HCT116 (cell line): ENCODE measurements at regions not wholly inside any gene's neighbourhood (a gene's known extent, or its start where the extent isn't known, plus 50 kb on each side); places are given as distances from the start of the nearest gene placed in this dataset.

Source experiments
- ATAC-seq: fragments of 200-7000 bp; cut with Tn5 transposase; 2 replicates; pipeline ENCODE4 v1.9.1; 2020; ENCODE audit warnings: mild to moderate bottlenecking, moderate library complexity
- BruUV-seq: library from RNA; stranded (reverse); fragments of 400-500 nt; replicated peaks from 2 replicates; lab custom pipeline; 2021; lab: Mats Ljungman, UMichigan
- CTCF ChIA-PET: fragments of 300-600 bp; sonication (Branson Sonifier 250); formaldehyde crosslinking; loops from one replicate; lab custom pipeline; 2021; ENCODE audit warnings: antibody characterized with exemption; lab: Charles Lee
- POLR2A ChIA-PET: fragments of 300-600, 350-600 bp; sonication (Branson Sonifier 250); formaldehyde crosslinking; loops from one replicate; lab custom pipeline; 2021; ENCODE audit warnings: antibody characterized with exemption; lab: Charles Lee
- RAD21 ChIA-PET, 2 experiments: fragments of 300-600 bp; sonication (Branson Sonifier 250); formaldehyde crosslinking; loops; one replicate each; lab custom pipeline; 2023; ENCODE audit warnings: low total read pairs in 2 of 2; ENCODE audit not compliant: uncharacterized antibody in 2 of 2, unreplicated experiment in 2 of 2, low non-redundant PET in 1 of 2; lab: Charles Lee
- DNase-seq: peaks from one replicate; pipeline ENCODE4 v3.0.0-alpha.2; 2010; ENCODE audit warnings: low read depth, low spot score
- H2AFZ ChIP-seq: fragments of 200-600 bp; shearing (Covaris generic), sonication (generic); 2 replicates; pipeline ENCODE4 v1.6.1; 2017; ENCODE audit warnings: low read depth, mixed run types, mixed read lengths, antibody characterized with exemption, low read length; ENCODE audit not compliant: poor library complexity, severe bottlenecking
- H3K27ac ChIP-seq: 2 replicates; pipeline ENCODE4 v1.5.1; 2012; ENCODE audit warnings: low read depth, low read length
- H3K27me3 ChIP-seq: fragments of 200-600 bp; sonication (generic); 2 replicates; pipeline ENCODE4 v1.6.1; 2016; ENCODE audit warnings: mixed run types, low read length, mixed read lengths; ENCODE audit not compliant: insufficient read depth
- H3K36me3 ChIP-seq, 2 experiments: fragments of 200-500 bp in 1 of 2; fragments of 200-600 bp in 1 of 2; sonication (Bioruptor generic) in 1 of 2; sonication (generic) in 1 of 2; 2 replicates each; pipeline versions ENCODE4 v1.5.1 to v1.6.1; 2014 to 2016; ENCODE audit warnings: low read length in 2 of 2, inconsistent platforms in 1 of 2, mixed read lengths in 1 of 2, mixed run types in 1 of 2; ENCODE audit not compliant: insufficient read depth in 2 of 2, control insufficient read depth in 1 of 2
- H3K4me1 ChIP-seq, 2 experiments: fragments of 200-600 bp in 1 of 2; sonication (generic) in 1 of 2; 2 replicates each; pipeline versions ENCODE4 v1.5.1 to v1.6.1; 2012 to 2017; ENCODE audit warnings: low read length in 2 of 2, inconsistent platforms in 1 of 2, mild to moderate bottlenecking in 1 of 2, mixed read lengths in 1 of 2, mixed run types in 1 of 2, moderate library complexity in 1 of 2; ENCODE audit not compliant: insufficient read depth in 2 of 2, control insufficient read depth in 1 of 2
- H3K4me2 ChIP-seq: fragments of 200-600 bp; sonication (generic); 2 replicates; pipeline ENCODE4 v1.6.1; 2017; ENCODE audit warnings: mixed run types, low read length, mixed read lengths
- H3K4me3 ChIP-seq, 2 experiments: fragments of 200-600 bp in 1 of 2; sonication (generic) in 1 of 2; replicated peaks in 1 of 2; 2 replicates each; pipeline ENCODE4 v1.5.1; 2011 to 2016; ENCODE audit warnings: low read length in 2 of 2, control low read depth in 1 of 2, low read depth in 1 of 2, mild to moderate bottlenecking in 1 of 2, mixed read lengths in 1 of 2, mixed run types in 1 of 2
- H3K79me2 ChIP-seq: fragments of 200-600 bp; sonication (generic); 2 replicates; pipeline ENCODE4 v1.6.1; 2017; ENCODE audit warnings: mild to moderate bottlenecking, mixed run types, low read length, moderate library complexity, mixed read lengths; ENCODE audit not compliant: insufficient read depth
- H3K9ac ChIP-seq: fragments of 200-600 bp; sonication (generic); 2 replicates; pipeline ENCODE4 v1.6.1; 2016; ENCODE audit warnings: low read length, mixed read lengths
- H3K9me2 ChIP-seq: fragments of 200-600 bp; sonication (generic), shearing (Covaris generic); 2 replicates; pipeline ENCODE4 v1.6.1; 2017; ENCODE audit warnings: mixed run types, mild to moderate bottlenecking, moderate library complexity; ENCODE audit not compliant: insufficient read depth
- H3K9me3 ChIP-seq, 2 experiments: fragments of 200-500 bp in 1 of 2; fragments of 200-600 bp in 1 of 2; sonication (Bioruptor generic) in 1 of 2; sonication (generic) in 1 of 2; 2 replicates each; pipeline ENCODE4 v1.6.1; 2014 to 2017; ENCODE audit warnings: low read length in 2 of 2, mixed read lengths in 2 of 2, inconsistent platforms in 1 of 2, low read depth in 1 of 2, mild to moderate bottlenecking in 1 of 2, mixed run types in 1 of 2, moderate library complexity in 1 of 2; ENCODE audit not compliant: control insufficient read depth in 1 of 2, insufficient read depth in 1 of 2
- H4K20me1 ChIP-seq: fragments of 200-600 bp; sonication (generic), shearing (Covaris generic); 2 replicates; pipeline ENCODE4 v1.6.1; 2017; ENCODE audit warnings: mixed run types, mild to moderate bottlenecking, moderate library complexity; ENCODE audit not compliant: insufficient read depth
- ATF3 ChIP-seq: IDR thresholded peaks from 2 replicates; pipeline ENCODE4 v1.6.1; 2012
- CBX3 ChIP-seq: IDR thresholded peaks from 2 replicates; pipeline ENCODE4 v1.6.1; 2012; ENCODE audit warnings: low read depth
- CEBPB ChIP-seq: IDR thresholded peaks from 2 replicates; pipeline ENCODE4 v1.6.1; 2012; ENCODE audit warnings: low read depth
- CTCF ChIP-seq, 3 experiments: fragments of 200-600 bp in 1 of 3; sonication (generic) in 1 of 3; IDR thresholded peaks in 2 of 3; conservative IDR thresholded peaks in 1 of 3; 2 replicates each; pipeline ENCODE4 v1.5.1; 2012 to 2017; ENCODE audit warnings: low read depth in 2 of 3, low read length in 2 of 3, antibody characterized with exemption in 1 of 3, borderline replicate concordance in 1 of 3, control low read depth in 1 of 3, mild to moderate bottlenecking in 1 of 3, mixed read lengths in 1 of 3, mixed run types in 1 of 3, moderate library complexity in 1 of 3; ENCODE audit not compliant: insufficient read depth in 1 of 3
- ELF1 ChIP-seq: IDR thresholded peaks from 2 replicates; pipeline ENCODE4 v1.6.1; 2012; ENCODE audit warnings: low read depth, borderline replicate concordance
- EZH2 ChIP-seq: fragments of 200-600 bp; sonication (generic); IDR thresholded peaks from 2 replicates; pipeline ENCODE4 v1.6.1; 2017; ENCODE audit warnings: antibody characterized with exemption, mixed run types
- FOSL1 ChIP-seq: IDR thresholded peaks from 2 replicates; pipeline ENCODE4 v1.6.1; 2012; ENCODE audit warnings: low read depth
- JUND ChIP-seq: IDR thresholded peaks from 2 replicates; pipeline ENCODE4 v1.6.1; 2012
- MAX ChIP-seq: IDR thresholded peaks from 2 replicates; pipeline ENCODE4 v1.6.1; 2012
- POLR2A ChIP-seq: IDR thresholded peaks from 2 replicates; pipeline ENCODE4 v1.7.0; 2011; ENCODE audit warnings: borderline replicate concordance; ENCODE audit not compliant: insufficient read depth, insufficient read length; ENCODE audit errors: extremely low read depth
- RAD21 ChIP-seq: IDR thresholded peaks from 2 replicates; pipeline ENCODE4 v1.6.1; 2012; ENCODE audit warnings: low read depth, mild to moderate bottlenecking
- SP1 ChIP-seq: IDR thresholded peaks from 2 replicates; pipeline ENCODE4 v1.6.1; 2012; ENCODE audit warnings: low read depth
- SRF ChIP-seq: IDR thresholded peaks from 2 replicates; pipeline ENCODE4 v1.6.1; 2012; ENCODE audit warnings: low read depth
- TCF7L2 ChIP-seq: IDR thresholded peaks from 2 replicates; pipeline ENCODE4 v1.7.0; 2011; ENCODE audit warnings: borderline replicate concordance, inconsistent platforms; ENCODE audit not compliant: insufficient read depth, insufficient read length; ENCODE audit errors: extremely low read depth
- YY1 ChIP-seq: IDR thresholded peaks from 2 replicates; pipeline ENCODE4 v1.6.1; 2011; ENCODE audit warnings: low read length, low read depth, moderate library complexity, mild to moderate bottlenecking; ENCODE audit not compliant: insufficient replicate concordance; ENCODE audit errors: extremely low read depth
- ZBTB33 ChIP-seq: IDR thresholded peaks from 2 replicates; pipeline ENCODE4 v1.6.1; 2011; ENCODE audit warnings: mild to moderate bottlenecking, low read length, moderate library complexity; ENCODE audit not compliant: insufficient replicate concordance; ENCODE audit errors: extremely low read depth
- ZFX ChIP-seq: fragments of 450-650 bp; IDR thresholded peaks from 2 replicates; pipeline ENCODE4 v1.6.1; 2017
- ZNF274 ChIP-seq: fragments of 200-500 bp; sonication (Bioruptor generic); IDR thresholded peaks from 2 replicates; pipeline ENCODE4 v1.6.1; 2014; ENCODE audit warnings: mild to moderate bottlenecking, low read depth, low read length, inconsistent platforms
- intact Hi-C: fragments of 100-400 bp; cut with micrococcal nuclease; formaldehyde crosslinking; loops from 2 replicates; pipeline ENCODE4 v1.10.0; 2022

- no peak for TF ChIP-seq CBX3
- no peak for TF ChIP-seq ELF1
- TF ChIP-seq TCF7L2, result no peak
- TF ChIP-seq ZFX, result no peak
- TF ChIP-seq MAX, result no peak
- TF ChIP-seq CEBPB, result peak; percentile 93
- TF ChIP-seq YY1, result no peak
- no peak for TF ChIP-seq EZH2
- TF ChIP-seq JUND, result no peak
- no peak for TF ChIP-seq ZBTB33
- no peak for TF ChIP-seq POLR2A
- TF ChIP-seq SRF, result no peak
- no peak for TF ChIP-seq ATF3
- TF ChIP-seq CTCF (IDR thresholded peaks at IDR 0.05 in 2 of 3, conservative IDR thresholded peaks at IDR 0.05 in 1 of 3; ENCODE audit: borderline replicate concordance in 1 of 3, insufficient read depth in 1 of 3, low read depth in 2 of 3, low read length in 2 of 3), result peak; percentile 57 to 81 (median 81); a peak in 5 of 6 replicates
- TF ChIP-seq SP1, result no peak
- no peak for TF ChIP-seq ZNF274
- TF ChIP-seq FOSL1, result no peak
- peak; percentile 74 for TF ChIP-seq RAD21
- ATAC-seq (peak; percentile 98), DNase-seq (peak; percentile 58)
- no TSS peak for BruUV-seq
- ChIA-PET POLR2A (interaction anchor here (0.5 kb wide), 1 partner anchor 9 kb away, joined by 3 read pairs; no protein-coding TSS in a partner anchor), CTCF (interaction anchor here (0.7 to 1.9 kb wide), 18 partner anchors 8 to 806 kb away, joined by 3 to 21 read pairs (median 3); no protein-coding TSS in a partner anchor), RAD21 (no interaction called here)
- Histone ChIP-seq H3K9me3 (no peaks in the 10 kb centered on the region), H4K20me1 (no peaks in the 10 kb centered on the region), H3K36me3 (no peaks in the 10 kb centered on the region), H3K9ac (no peak overlapping the region), H3K27ac (no peak overlapping the region), H3K79me2 (no peaks in the 10 kb centered on the region), H3K4me3 (no peak overlapping the region), H3K9me2 (no peaks in the 10 kb centered on the region), H3K4me2 (no peak overlapping the region), H2AFZ (peak overlapping the region; percentile 47), H3K27me3 (no peaks in the 10 kb centered on the region), H3K4me1 (peaks cover 0 to 8% of the 10 kb centered on the region in 2 experiments; a peak in 2 of 4 replicates)
- intact Hi-C loops, result loop anchor here (1.0 to 10.0 kb wide), 2 partner anchors 294 to 374 kb away; no protein-coding TSS in a partner anchor
Measured at GRCh38 chr2:215828528-215829184, 184.7 kb downstream of the MREG start.
